LNCaP clone FGC (cell line): ENCODE measurements at regions not wholly inside any gene's neighbourhood (a gene's known extent, or its start where the extent isn't known, plus 50 kb on each side); places are given as distances from the start of the nearest gene placed in this dataset.

ENCODE experiments used
- DNase-seq: peaks from one replicate; pipeline ENCODE4 v3.0.0-alpha.2; 2011; ENCODE audit warnings: low read depth
- H3K4me3 ChIP-seq: 2 replicates; pipeline ENCODE4 v1.5.1; 2011; ENCODE audit warnings: mild to moderate bottlenecking, low read depth, low read length, control low read depth
- CTCF ChIP-seq: IDR thresholded peaks from 2 replicates; pipeline ENCODE4 v1.5.1; 2012; ENCODE audit warnings: mild to moderate bottlenecking; ENCODE audit not compliant: control insufficient read depth, insufficient read depth; ENCODE audit errors: extremely low read depth

GRCh38 chr4:65861993-65862392, 191.7 kb upstream of the EPHA5 start:
- no peak for DNase-seq
- no peak for TF ChIP-seq CTCF
- no peak overlapping the region for H3K4me3 ChIP-seq

GRCh38 chr4:65845199-65845773, 175.0 kb upstream of the EPHA5 start:
- TF ChIP-seq CTCF: no peak
- DNase-seq: no peak

GRCh38 chr4:65839164-65839931, 169.1 kb upstream of the EPHA5 start:
- DNase-seq: no peak
- TF ChIP-seq CTCF: no peak
- H3K4me3 ChIP-seq: no peak overlapping the region

More at GRCh38 chr4:65845199-65845773, 175.0 kb upstream of the EPHA5 start:
- no peak overlapping the region for H3K4me3 ChIP-seq

GRCh38 chr4:65834707-65835106, 164.4 kb upstream of the EPHA5 start:
- no peak for DNase-seq
- H3K4me3 ChIP-seq: no peak overlapping the region
- TF ChIP-seq CTCF: no peak

GRCh38 chr4:65831828-65832227, 161.5 kb upstream of the EPHA5 start:
- DNase-seq: no peak
- no peak overlapping the region for H3K4me3 ChIP-seq
- TF ChIP-seq CTCF: no peak

- TF ChIP-seq CTCF: no peak
- no peak for DNase-seq
- H3K4me3 ChIP-seq: no peak overlapping the region
Observed at GRCh38 chr4:65825116-65825753, 154.9 kb upstream of the EPHA5 start.
